Fibroblast of lung (primary cell): ENCODE measurements at regions not wholly inside any gene's neighbourhood (a gene's known extent, or its start where the extent isn't known, plus 50 kb on each side); places are given as distances from the start of the nearest gene placed in this dataset.

Experiments
- DNase-seq, 2 donors: peaks; one replicate each; pipeline versions ENCODE4 v3.0.0 to v3.0.0-alpha.2; 2010; ENCODE audit warnings: low read depth in 2 of 2
- H2AFZ ChIP-seq: 2 replicates; pipeline ENCODE4 v1.5.1; 2012; ENCODE audit warnings: low read length, control low read depth, inconsistent platforms
- H3K27ac ChIP-seq: 2 replicates; pipeline ENCODE4 v1.5.1; 2011; ENCODE audit warnings: low read length, control low read depth; ENCODE audit not compliant: insufficient read depth
- H3K27me3 ChIP-seq: 2 replicates; pipeline ENCODE4 v1.5.1; 2011; ENCODE audit warnings: mild to moderate bottlenecking, low read length; ENCODE audit not compliant: control insufficient read depth, insufficient read depth
- H3K36me3 ChIP-seq: 2 replicates; pipeline ENCODE4 v1.5.1; 2011; ENCODE audit warnings: low read length; ENCODE audit not compliant: control insufficient read depth, insufficient read depth
- H3K4me1 ChIP-seq: 2 replicates; pipeline ENCODE4 v1.5.1; 2011; ENCODE audit warnings: low read length; ENCODE audit not compliant: control insufficient read depth, insufficient read depth; ENCODE audit errors: extremely low read depth
- H3K4me2 ChIP-seq: 2 replicates; pipeline ENCODE4 v1.5.1; 2011; ENCODE audit warnings: low read length, control low read depth; ENCODE audit not compliant: insufficient read depth; ENCODE audit errors: extremely low read depth
- H3K4me3 ChIP-seq, 4 experiments: fragments of 200-600 bp in 1 of 4; sonication (generic) in 1 of 4; replicated peaks in 1 of 4; 2 replicates each; pipeline ENCODE4 v1.5.1; 2011 to 2016; ENCODE audit warnings: low read length in 4 of 4, low read depth in 3 of 4, mild to moderate bottlenecking in 3 of 4, control low read depth in 2 of 4, inconsistent platforms in 1 of 4, mixed read lengths in 1 of 4; ENCODE audit not compliant: insufficient read depth in 1 of 4; ENCODE audit errors: control extremely low read depth in 1 of 4
- H3K79me2 ChIP-seq: 2 replicates; pipeline ENCODE4 v1.5.1; 2012; ENCODE audit warnings: mild to moderate bottlenecking, low read length, inconsistent platforms; ENCODE audit not compliant: control insufficient read depth, insufficient read depth
- H3K9ac ChIP-seq: 2 replicates; pipeline ENCODE4 v1.5.1; 2011; ENCODE audit warnings: mild to moderate bottlenecking, low read length, control low read depth; ENCODE audit not compliant: insufficient read depth
- H3K9me3 ChIP-seq: 2 replicates; pipeline ENCODE4 v1.5.1; 2012; ENCODE audit warnings: low read depth, low read length; ENCODE audit not compliant: control insufficient read depth, insufficient read depth
- H4K20me1 ChIP-seq: 2 replicates; pipeline ENCODE4 v1.5.1; 2011; ENCODE audit warnings: low read length; ENCODE audit not compliant: control insufficient read depth, insufficient read depth; ENCODE audit errors: extremely low read depth
- CTCF ChIP-seq, 2 donors: IDR thresholded peaks in 1 of 2; conservative IDR thresholded peaks in 1 of 2; 1 replicate in 1 of 2; 2 replicates in 1 of 2; pipeline ENCODE4 v1.5.1; 2011 to 2012; ENCODE audit warnings: low read length in 2 of 2, control low read depth in 1 of 2, inconsistent platforms in 1 of 2, low read depth in 1 of 2, mild to moderate bottlenecking in 1 of 2
- EZH2 ChIP-seq: IDR thresholded peaks from 2 replicates; pipeline ENCODE4 v1.5.1; 2012; ENCODE audit warnings: low read length, control low read depth, mild to moderate bottlenecking; ENCODE audit errors: missing control alignments

DNA sequence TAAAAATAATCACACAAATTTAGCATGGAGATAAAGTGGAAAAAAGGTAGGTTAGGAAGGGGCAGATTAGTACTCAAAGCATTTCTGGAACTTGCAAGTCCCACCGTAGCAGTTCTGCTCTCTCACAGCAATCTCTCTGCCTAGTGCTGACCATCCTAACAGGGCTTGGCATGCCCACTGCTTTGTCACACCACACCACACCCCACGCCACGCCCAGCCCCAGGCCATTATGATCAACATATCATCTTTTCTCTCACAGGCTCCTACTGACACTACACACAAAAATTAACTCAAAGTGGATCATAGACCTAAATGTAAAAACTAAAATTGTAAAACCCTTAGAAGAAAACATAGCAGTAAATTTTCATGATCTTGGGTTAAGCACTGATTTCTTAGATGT lies 273.7 kb downstream of the DAD1 start:
- Histone ChIP-seq H2AFZ (no peak overlapping the region), H3K9me3 (no peaks in the 10 kb centered on the region), H3K4me2 (no peak overlapping the region), H4K20me1 (no peaks in the 10 kb centered on the region), H3K4me1 (no peaks in the 10 kb centered on the region), H3K27ac (no peak overlapping the region), H3K36me3 (no peaks in the 10 kb centered on the region), H3K9ac (no peak overlapping the region), H3K27me3 (no peaks in the 10 kb centered on the region), H3K79me2 (no peaks in the 10 kb centered on the region), H3K4me3 (no peak overlapping the region)
- TF ChIP-seq CTCF (conservative IDR thresholded peaks at IDR 0.05 in 1 of 2, IDR thresholded peaks at IDR 0.05 in 1 of 2; ENCODE audit: low read depth in 1 of 2, low read length in 2 of 2) (no peak), EZH2 (no peak)
- DNase-seq, result no peak

DNA sequence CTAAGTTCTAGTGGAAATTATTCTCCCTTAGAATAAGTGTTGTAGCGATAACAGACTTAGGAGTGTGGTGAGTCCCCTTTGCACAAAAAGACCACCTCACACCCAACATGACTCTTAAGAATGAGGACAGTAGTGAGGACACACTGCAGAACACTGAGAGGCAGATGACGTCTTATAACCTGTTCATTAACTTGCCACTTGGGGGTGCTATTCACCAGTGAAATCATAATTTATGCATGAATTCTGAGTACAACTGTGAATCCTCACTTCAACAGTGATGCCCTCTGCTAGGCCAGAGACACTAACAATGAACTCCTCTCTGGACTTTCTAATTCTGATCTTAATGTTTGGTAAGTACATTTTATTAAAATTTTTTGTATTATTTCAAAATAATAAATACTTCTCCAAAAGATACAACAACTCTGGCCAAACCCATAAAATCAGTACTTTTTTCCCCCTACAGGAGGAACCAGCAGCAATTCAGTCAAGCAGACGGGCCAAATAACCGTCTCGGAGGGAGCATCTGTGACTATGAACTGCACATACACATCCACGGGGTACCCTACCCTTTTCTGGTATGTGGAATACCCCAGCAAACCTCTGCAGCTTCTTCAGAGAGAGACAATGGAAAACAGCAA lies 274.7 kb downstream of the DAD1 start:
- Histone ChIP-seq H3K9ac (no peak overlapping the region), H3K4me3 (no peak overlapping the region), H3K4me2 (no peak overlapping the region), H3K27ac (no peak overlapping the region), H4K20me1 (no peaks in the 10 kb centered on the region), H3K9me3 (no peaks in the 10 kb centered on the region), H3K4me1 (no peaks in the 10 kb centered on the region), H2AFZ (no peak overlapping the region), H3K79me2 (no peaks in the 10 kb centered on the region), H3K36me3 (no peaks in the 10 kb centered on the region), H3K27me3 (no peaks in the 10 kb centered on the region)
- peak; percentile 46 to 58 for DNase-seq
- TF ChIP-seq CTCF (conservative IDR thresholded peaks at IDR 0.05 in 1 of 2, IDR thresholded peaks at IDR 0.05 in 1 of 2; ENCODE audit: low read depth in 1 of 2, low read length in 2 of 2), result peak; percentile 70 to 71
- no peak for TF ChIP-seq EZH2

- H3K36me3 ChIP-seq, result no peaks in the 10 kb centered on the region
- no peak overlapping the region for H3K4me2 ChIP-seq
- no peak for TF ChIP-seq EZH2
- no peak for TF ChIP-seq CTCF (conservative IDR thresholded peaks at IDR 0.05 in 1 of 2, IDR thresholded peaks at IDR 0.05 in 1 of 2; ENCODE audit: low read depth in 1 of 2, low read length in 2 of 2)
- H3K4me1 ChIP-seq, result no peaks in the 10 kb centered on the region
- no peaks in the 10 kb centered on the region for H3K9me3 ChIP-seq
- no peaks in the 10 kb centered on the region for H3K79me2 ChIP-seq
- DNase-seq, result peak in 1 of 2 donors; percentile 64
- H3K27ac ChIP-seq, result no peak overlapping the region
- H3K9ac ChIP-seq, result no peak overlapping the region
- no peak overlapping the region for H2AFZ ChIP-seq
- no peak overlapping the region for H3K4me3 ChIP-seq
- H3K27me3 ChIP-seq, result no peaks in the 10 kb centered on the region
- H4K20me1 ChIP-seq, result no peaks in the 10 kb centered on the region
These were observed 275.7 kb downstream of the DAD1 start for GRCh38 chr14:22313172-22313801.
